ENCODE measurements at regions not wholly inside any gene's neighbourhood (a gene's known extent, or its start where the extent isn't known, plus 50 kb on each side); places are given as distances from the start of the nearest gene placed in this dataset.

DNA sequence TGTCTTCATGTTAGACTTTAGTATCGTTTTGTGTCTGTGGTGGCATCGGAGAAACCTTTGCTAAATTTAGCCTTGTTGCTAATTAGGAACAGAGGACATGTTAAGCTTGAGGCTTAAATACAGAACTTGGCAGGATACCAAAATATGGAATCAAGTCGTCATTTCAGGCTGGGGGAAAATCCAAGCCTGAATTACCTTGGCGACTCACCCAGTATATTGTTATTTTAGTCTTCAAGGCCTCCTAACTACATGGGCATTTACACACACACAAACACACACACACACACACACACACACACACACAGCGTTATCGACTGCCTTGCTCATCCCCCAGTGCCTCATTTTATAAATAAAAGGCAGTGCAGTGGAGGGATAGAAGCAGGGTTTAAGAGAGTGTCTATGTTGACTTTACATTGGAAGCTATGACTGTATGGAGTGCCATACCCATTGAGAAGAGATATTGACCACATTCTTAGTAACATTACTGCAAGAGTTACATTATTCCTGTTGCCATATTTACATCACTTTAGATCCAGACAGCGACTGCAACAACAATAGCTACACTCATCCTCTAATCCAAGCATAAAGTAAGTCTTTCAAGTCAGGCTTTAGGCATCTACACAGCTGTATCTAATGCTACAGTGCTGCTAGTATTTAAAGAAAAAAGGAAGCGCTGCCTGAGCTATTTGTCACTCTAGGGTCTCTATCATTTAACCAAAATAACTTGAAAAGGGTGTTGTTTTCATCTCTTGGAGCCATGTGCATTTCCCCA lies 210.8 kb upstream of the SEMA6D start:
- no peak for DNase-seq (ENCODE audit: low read depth)

- DNase-seq (ENCODE audit: low read depth): no peak
These were observed 209.9 kb upstream of the SEMA6D start for GRCh38 chr15:47507221-47507985.

GRCh38 chr15:47511261-47511660 lies 206.0 kb upstream of the SEMA6D start:
- DNase-seq (ENCODE audit: low read depth): no peak

DNA sequence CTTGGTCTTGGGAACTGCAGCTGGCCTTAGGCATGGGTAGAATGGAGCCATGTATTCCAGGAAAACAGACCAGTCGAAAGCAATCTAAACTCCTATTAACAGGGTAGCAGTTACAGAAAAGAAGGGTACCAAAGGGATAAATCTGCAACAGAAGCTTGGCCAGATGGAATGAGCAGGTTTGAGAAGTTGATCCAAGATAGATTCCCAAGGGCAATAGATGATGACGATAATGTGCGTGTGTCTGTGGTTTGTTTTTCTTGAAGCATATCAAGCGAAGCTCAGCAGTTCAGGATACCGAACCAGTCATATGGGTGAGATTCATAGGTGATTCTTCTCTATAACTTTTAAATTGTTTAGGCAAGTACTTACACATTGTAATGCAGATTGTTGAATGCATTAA lies 203.8 kb upstream of the SEMA6D start:
- DNase-seq (ENCODE audit: low read depth): no peak

DNA sequence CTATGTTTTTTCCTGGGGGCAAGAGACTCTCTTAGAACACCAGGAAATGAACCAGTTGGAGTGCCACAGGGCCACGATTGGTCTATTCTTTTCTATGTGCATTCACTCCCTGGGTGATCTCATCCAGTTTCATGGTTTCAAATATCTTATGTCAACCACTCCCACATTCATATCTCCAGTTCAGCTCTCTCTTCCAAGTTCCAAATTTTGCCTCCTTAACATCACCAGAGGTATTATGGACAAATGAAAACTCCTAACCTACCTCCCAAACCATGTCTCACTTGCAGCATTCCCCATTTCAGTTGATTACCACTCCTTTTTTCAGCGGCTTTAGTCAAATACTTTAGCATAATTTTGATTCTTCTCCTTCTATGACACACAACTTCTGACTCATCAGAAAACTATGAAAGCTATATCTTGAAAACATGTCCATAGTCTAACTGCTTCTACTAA lies 203.1 kb upstream of the SEMA6D start:
- no peak for DNase-seq (ENCODE audit: low read depth)

DNA sequence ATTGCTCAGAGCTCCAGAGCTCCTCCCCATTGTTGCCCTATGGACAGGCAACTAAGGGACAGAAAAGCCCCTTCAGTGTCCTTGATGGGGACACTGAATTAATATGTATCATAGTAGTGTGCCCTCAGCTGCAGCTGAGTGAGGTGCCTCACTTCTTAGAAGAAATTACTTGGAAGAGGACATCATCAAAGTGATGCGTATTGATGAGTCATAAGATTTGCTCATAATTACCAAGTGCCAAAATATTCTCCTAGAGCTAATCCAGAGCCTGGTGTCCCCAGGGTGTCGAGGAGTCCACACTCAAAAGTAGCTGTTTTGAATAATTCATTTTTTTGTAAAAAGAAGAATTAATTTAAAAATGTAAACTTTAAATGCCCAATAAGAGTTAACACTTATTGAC lies 200.7 kb upstream of the SEMA6D start:
- no peak for DNase-seq (ENCODE audit: low read depth)

DNA sequence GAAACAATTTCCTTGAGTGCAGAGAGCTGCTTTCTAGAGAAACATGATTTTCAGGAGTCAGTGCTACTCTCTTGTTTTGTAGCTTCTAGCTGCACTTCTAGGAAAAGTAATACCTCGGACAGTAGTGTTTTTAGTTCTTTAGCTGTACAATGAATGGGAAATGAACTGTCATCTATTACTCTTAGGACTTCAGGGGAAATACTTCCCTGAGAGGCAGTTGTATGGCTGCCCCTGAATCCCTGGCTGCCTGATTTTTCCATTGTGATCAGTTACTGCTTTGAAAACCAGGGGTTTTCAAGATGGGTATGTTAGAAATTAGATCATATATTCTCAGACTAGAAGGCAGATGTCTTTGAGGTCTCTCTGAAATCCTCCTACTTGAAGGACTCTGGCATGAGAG lies 200.3 kb upstream of the SEMA6D start:
- no peak for DNase-seq (ENCODE audit: low read depth)

GRCh38 chr15:47517737-47518136 lies 199.6 kb upstream of the SEMA6D start:
- DNase-seq (ENCODE audit: low read depth): no peak

DNA sequence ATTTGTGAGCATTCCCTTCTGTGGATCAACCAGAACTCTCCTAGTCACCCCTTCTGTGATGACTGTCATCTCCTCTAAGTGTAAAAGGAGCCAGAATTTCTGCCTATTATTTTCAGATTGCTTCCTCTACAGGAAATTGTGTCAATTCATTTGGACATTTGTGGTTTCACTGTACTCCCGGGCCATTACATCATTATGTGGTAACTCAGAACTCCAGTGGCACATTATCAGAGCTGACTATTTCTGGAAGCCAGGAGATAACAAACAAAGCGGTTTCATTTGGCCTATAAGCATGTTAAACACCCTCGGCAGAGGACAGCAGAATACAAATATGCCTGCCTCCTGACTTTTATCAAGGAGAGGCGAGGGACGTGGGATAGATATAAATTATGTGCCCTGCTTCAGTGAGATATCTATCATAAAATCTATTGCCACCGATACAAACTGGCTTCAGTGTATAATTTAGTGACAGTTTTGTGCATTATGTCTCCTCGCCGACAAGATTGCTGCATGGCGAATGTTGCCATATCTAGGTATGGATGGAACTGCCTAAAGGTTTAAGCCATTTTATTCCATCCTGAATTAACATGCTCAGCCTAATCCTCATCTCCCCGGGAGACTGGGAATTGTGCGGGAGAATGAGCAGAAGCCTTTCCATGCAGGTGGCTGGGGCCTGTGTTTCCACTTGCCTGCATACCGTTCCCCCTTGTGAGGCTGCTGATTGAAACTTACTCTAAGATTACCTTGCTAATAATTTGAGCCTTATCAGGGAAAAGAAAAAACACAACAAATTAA lies 193.4 kb upstream of the SEMA6D start:
- no peak for DNase-seq (ENCODE audit: low read depth)

DNA sequence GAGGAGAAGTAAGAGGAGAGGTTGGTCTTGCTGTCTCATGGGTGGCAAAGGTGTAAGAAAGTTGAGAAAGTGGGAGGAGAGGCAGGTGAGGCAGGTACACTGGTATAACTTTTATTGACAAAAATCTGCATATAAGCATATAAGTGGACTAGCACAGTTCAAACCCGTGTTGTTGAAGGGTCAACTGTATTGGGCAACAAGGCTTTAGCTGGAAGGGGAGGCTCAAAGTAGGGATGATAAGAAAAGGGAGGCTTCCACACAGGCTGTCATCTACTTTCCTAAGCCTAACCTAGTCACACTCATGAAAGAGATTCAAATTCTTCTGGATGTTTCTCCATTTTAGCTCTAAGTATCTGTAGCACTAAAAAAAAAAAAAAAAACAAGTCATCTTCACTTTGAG lies 188.1 kb upstream of the SEMA6D start:
- DNase-seq (ENCODE audit: low read depth): no peak

GRCh38 chr15:47534673-47535072 lies 182.6 kb upstream of the SEMA6D start:
- no peak for DNase-seq (ENCODE audit: low read depth)

DNA sequence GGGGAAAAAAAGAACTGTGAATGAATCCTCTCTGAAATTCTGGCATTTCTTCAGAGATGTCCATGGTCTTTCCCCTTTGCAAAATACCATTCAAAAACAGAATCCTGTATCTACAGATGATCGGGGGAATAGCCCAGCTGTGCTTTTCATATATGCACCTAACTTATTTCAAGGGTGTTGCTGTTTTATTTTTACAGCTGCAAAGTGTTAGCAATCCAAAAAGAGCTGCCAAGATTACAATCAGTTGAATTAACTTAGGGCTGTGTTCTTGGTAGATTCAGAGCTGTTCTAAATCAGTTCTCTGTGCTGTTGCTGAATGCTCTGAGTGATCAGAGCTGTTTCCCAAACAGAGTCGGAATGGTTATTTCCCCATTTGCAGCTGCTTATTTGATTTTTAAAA lies 175.7 kb upstream of the SEMA6D start:
- no peak for DNase-seq (ENCODE audit: low read depth)

GRCh38 chr15:47542312-47542989 lies 174.9 kb upstream of the SEMA6D start:
- DNase-seq (ENCODE audit: low read depth): no peak

GRCh38 chr15:47548231-47548630 lies 169.1 kb upstream of the SEMA6D start:
- no peak for DNase-seq (ENCODE audit: low read depth)

GRCh38 chr15:47548986-47549385 lies 168.3 kb upstream of the SEMA6D start:
- no peak for DNase-seq (ENCODE audit: low read depth)

GRCh38 chr15:47551079-47551478 lies 166.2 kb upstream of the SEMA6D start:
- no peak for DNase-seq (ENCODE audit: low read depth)

DNA sequence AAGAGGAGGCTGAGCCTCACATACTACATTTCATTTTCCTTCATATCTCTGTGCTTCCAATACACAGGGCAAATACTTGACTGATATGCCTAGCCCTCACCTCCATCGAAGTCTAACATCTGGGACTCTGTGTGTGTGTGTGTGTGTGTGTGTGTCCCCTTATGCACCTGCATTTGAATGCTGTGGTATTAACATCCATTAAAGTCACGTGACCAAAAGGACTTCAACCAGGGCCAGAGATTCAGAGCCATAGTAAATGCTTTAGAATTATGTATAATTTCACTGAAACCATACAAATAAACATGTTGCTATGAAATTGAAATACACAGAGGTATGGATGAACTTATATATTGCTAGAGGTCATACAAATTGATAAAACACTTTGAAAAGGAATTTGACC lies 165.8 kb upstream of the SEMA6D start:
- DNase-seq (ENCODE audit: low read depth): no peak

GRCh38 chr15:47552978-47553608 lies 164.2 kb upstream of the SEMA6D start:
- no peak for DNase-seq (ENCODE audit: low read depth)

- no peak for DNase-seq (ENCODE audit: low read depth)
These were observed 163.4 kb upstream of the SEMA6D start for GRCh38 chr15:47553947-47554346.

- DNase-seq (ENCODE audit: low read depth): no peak
These were observed 156.2 kb upstream of the SEMA6D start for GRCh38 chr15:47561102-47561501.

- DNase-seq (ENCODE audit: low read depth): no peak
These were observed 151.4 kb upstream of the SEMA6D start for GRCh38 chr15:47565949-47566348.

DNA sequence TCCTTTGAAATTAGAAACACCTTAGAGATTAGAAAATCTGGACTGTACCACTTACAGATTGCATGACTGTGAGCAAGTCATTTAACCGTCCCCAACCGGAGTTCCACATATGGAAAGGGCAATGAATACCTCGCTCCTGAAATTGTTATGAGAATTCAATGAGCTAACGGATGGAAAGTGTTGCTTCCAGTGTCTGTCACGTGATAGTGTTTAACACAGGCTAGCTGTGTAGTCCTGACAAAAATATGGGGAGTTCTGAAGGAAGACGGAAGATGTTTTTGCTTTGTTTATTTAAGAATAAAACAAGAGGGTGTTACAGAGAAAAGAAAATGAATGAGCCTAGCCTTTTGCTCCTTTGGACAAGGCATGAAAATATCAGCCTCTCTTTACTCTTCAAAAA lies 150.7 kb upstream of the SEMA6D start:
- no peak for DNase-seq (ENCODE audit: low read depth)

Measured in activated T-helper 9 cell treated with anti-CD3 and anti-CD28 coated beads, Interleukin-2, amount 50 U/mL, for 16 hours (primary cell).